GM23338 (cell line): ENCODE measurements at regions not wholly inside any gene's neighbourhood (a gene's known extent, or its start where the extent isn't known, plus 50 kb on each side); places are given as distances from the start of the nearest gene placed in this dataset.

Experiments
- ATAC-seq: fragments of 200-7000 bp; cut with Tn5 transposase; 3 replicates; pipeline ENCODE4 v1.9.1; 2020
- DNase-seq: peaks from one replicate; pipeline ENCODE4 v3.0.0-alpha.2; 2015; ENCODE audit warnings: low spot score
- H2AFZ ChIP-seq: fragments of 200-600 bp; sonication (generic); 2 replicates; pipeline ENCODE4 v1.8.0; 2016; ENCODE audit warnings: antibody characterized with exemption, mild to moderate bottlenecking, moderate library complexity
- H3F3A ChIP-seq: fragments of 200-600 bp; sonication (generic); replicated peaks from 2 replicates; pipeline ENCODE4 v1.8.0; 2017; ENCODE audit warnings: antibody characterized with exemption, mixed run types, low read depth
- H3K27ac ChIP-seq: fragments of 200-600 bp; sonication (generic); 2 replicates; pipeline ENCODE4 v1.6.1; 2016; ENCODE audit warnings: low read depth
- H3K27me3 ChIP-seq: fragments of 200-600 bp; sonication (generic); 2 replicates; pipeline ENCODE4 v1.8.0; 2016; ENCODE audit warnings: mild to moderate bottlenecking, mixed run types, moderate library complexity; ENCODE audit not compliant: insufficient read depth
- H3K36me3 ChIP-seq: fragments of 200-600 bp; sonication (generic); 2 replicates; pipeline ENCODE4 v1.8.0; 2016; ENCODE audit warnings: mild to moderate bottlenecking; ENCODE audit not compliant: insufficient read depth
- H3K4me1 ChIP-seq: fragments of 200-600 bp; sonication (generic); 2 replicates; pipeline ENCODE4 v1.8.0; 2016; ENCODE audit warnings: mild to moderate bottlenecking, moderate library complexity; ENCODE audit not compliant: insufficient read depth
- H3K4me2 ChIP-seq: fragments of 200-600 bp; sonication (generic); 2 replicates; pipeline ENCODE4 v1.7.1; 2017; ENCODE audit warnings: mixed run types
- H3K4me3 ChIP-seq: fragments of 200-600 bp; sonication (generic); 2 replicates; pipeline ENCODE4 v1.6.1; 2016; ENCODE audit warnings: mixed run types
- H3K79me2 ChIP-seq: fragments of 200-600 bp; sonication (generic); replicated peaks from 2 replicates; pipeline ENCODE4 v1.8.0; 2017; ENCODE audit warnings: mild to moderate bottlenecking; ENCODE audit not compliant: insufficient read depth
- H3K9me2 ChIP-seq: fragments of 200-600 bp; sonication (generic); 2 replicates; pipeline ENCODE4 v1.8.0; 2017; ENCODE audit not compliant: insufficient read depth
- H4K20me1 ChIP-seq: fragments of 200-600 bp; sonication (generic); replicated peaks from 2 replicates; pipeline ENCODE4 v1.8.0; 2017; ENCODE audit warnings: mild to moderate bottlenecking; ENCODE audit not compliant: insufficient read depth
- H3K27ac Mint-ChIP-seq: 2 replicates; pipeline ENCODE4 v1.8.0; 2020; ENCODE audit warnings: inconsistent platforms, mild to moderate bottlenecking, moderate library complexity, mixed read lengths
- H3K27me3 Mint-ChIP-seq: 3 replicates; pipeline ENCODE4 v1.8.0; 2022; ENCODE audit warnings: low read depth, mild to moderate bottlenecking, moderate library complexity, mixed read lengths, inconsistent platforms; ENCODE audit not compliant: insufficient read depth, poor library complexity
- H3K36me3 Mint-ChIP-seq: 3 replicates; pipeline ENCODE4 v1.8.0; 2021; ENCODE audit warnings: low read depth, mild to moderate bottlenecking, inconsistent platforms, moderate library complexity, mixed read lengths
- H3K4me1 Mint-ChIP-seq: 3 replicates; pipeline ENCODE4 v1.8.0; 2020; ENCODE audit warnings: mild to moderate bottlenecking, inconsistent platforms, mixed read lengths
- H3K4me3 Mint-ChIP-seq: 3 replicates; pipeline ENCODE4 v1.8.0; 2021; ENCODE audit warnings: moderate library complexity, mild to moderate bottlenecking, inconsistent platforms, mixed read lengths
- H3K9me3 Mint-ChIP-seq: 3 replicates; pipeline ENCODE4 v1.8.0; 2020; ENCODE audit warnings: moderate library complexity, mild to moderate bottlenecking, inconsistent platforms, mixed read lengths
- CREB1 ChIP-seq: fragments of 250-450 bp; sonication (Bioruptor Pico); IDR thresholded peaks from 2 replicates; pipeline ENCODE4 v1.5.0; 2020; ENCODE audit warnings: low read depth, mild to moderate bottlenecking, moderate library complexity
- EZH2 ChIP-seq: fragments of 200-600 bp; sonication (generic); IDR thresholded peaks from one replicate; pipeline ENCODE4 v1.8.0; 2017; ENCODE audit warnings: antibody characterized with exemption, mild to moderate bottlenecking, low read depth; ENCODE audit not compliant: unreplicated experiment
- EZH2phosphoT487 ChIP-seq: fragments of 200-600 bp; sonication (generic); IDR thresholded peaks from one replicate; pipeline ENCODE4 v1.8.1; 2018; ENCODE audit warnings: antibody characterized with exemption; ENCODE audit not compliant: unreplicated experiment
- JUNB ChIP-seq: IDR thresholded peaks from one replicate; pipeline ENCODE4 v1.6.1; 2016; ENCODE audit warnings: antibody characterized with exemption; ENCODE audit not compliant: unreplicated experiment
- POLR2AphosphoS5 ChIP-seq: IDR thresholded peaks from 2 replicates; pipeline ENCODE4 v1.6.1; 2016; ENCODE audit warnings: antibody characterized with exemption, low read depth
- STAT1 ChIP-seq: IDR thresholded peaks from one replicate; pipeline ENCODE4 v1.6.1; 2016; ENCODE audit warnings: antibody characterized with exemption; ENCODE audit not compliant: unreplicated experiment
- ZNF331 ChIP-seq: fragments of 250-450 bp; sonication (Bioruptor Pico); IDR thresholded peaks from 2 replicates; pipeline ENCODE4 v1.5.0; 2020; ENCODE audit warnings: low read depth, mild to moderate bottlenecking, moderate library complexity
- TF ChIP-seq, protein P1 (sequence below): IDR thresholded peaks from 2 replicates; pipeline ENCODE4 v1.6.1; 2016; ENCODE audit warnings: antibody characterized with exemption
- TF ChIP-seq, protein P2 (sequence below): fragments of 250-450 bp; sonication (Bioruptor Pico); IDR thresholded peaks from 2 replicates; pipeline ENCODE4 v1.5.0; 2020; ENCODE audit warnings: mild to moderate bottlenecking, moderate library complexity

GRCh38 chr11:80929031-80929805 lies 1488.4 kb upstream of the TENM4 start:
- Histone ChIP-seq H3K4me3 (no peak overlapping the region), H3K36me3 (no peaks in the 10 kb centered on the region), H3K27me3 (no peaks in the 10 kb centered on the region), H3K79me2 (no peaks in the 10 kb centered on the region), H3K27ac (no peak overlapping the region), H4K20me1 (no peaks in the 10 kb centered on the region), H3F3A (no peaks in the 10 kb centered on the region), H3K4me2 (no peak overlapping the region), H3K4me1 (no peaks in the 10 kb centered on the region), H2AFZ (no peak overlapping the region), H3K9me2 (no peaks in the 10 kb centered on the region)
- Mint-ChIP-seq H3K9me3 (no peaks in the 10 kb centered on the region), H3K4me1 (peaks cover 9% of the 10 kb centered on the region; the same call in 2 of the 3 replicates), H3K27ac (no peak overlapping the region), H3K4me3 (no peak overlapping the region), H3K36me3 (no peaks in the 10 kb centered on the region), H3K27me3 (no peaks in the 10 kb centered on the region)
- DNase-seq (no peak), ATAC-seq (no peak)
- TF ChIP-seq, protein P1, sequence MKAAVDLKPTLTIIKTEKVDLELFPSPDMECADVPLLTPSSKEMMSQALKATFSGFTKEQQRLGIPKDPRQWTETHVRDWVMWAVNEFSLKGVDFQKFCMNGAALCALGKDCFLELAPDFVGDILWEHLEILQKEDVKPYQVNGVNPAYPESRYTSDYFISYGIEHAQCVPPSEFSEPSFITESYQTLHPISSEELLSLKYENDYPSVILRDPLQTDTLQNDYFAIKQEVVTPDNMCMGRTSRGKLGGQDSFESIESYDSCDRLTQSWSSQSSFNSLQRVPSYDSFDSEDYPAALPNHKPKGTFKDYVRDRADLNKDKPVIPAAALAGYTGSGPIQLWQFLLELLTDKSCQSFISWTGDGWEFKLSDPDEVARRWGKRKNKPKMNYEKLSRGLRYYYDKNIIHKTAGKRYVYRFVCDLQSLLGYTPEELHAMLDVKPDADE = no peak
- TF ChIP-seq ZNF331 (CRISPR knock-in tag) (no peak), STAT1 (no peak), EZH2 (no peak), CREB1 (no peak), EZH2phosphoT487 (no peak), POLR2AphosphoS5 (no peak), JUNB (no peak)
- TF ChIP-seq, protein P2, sequence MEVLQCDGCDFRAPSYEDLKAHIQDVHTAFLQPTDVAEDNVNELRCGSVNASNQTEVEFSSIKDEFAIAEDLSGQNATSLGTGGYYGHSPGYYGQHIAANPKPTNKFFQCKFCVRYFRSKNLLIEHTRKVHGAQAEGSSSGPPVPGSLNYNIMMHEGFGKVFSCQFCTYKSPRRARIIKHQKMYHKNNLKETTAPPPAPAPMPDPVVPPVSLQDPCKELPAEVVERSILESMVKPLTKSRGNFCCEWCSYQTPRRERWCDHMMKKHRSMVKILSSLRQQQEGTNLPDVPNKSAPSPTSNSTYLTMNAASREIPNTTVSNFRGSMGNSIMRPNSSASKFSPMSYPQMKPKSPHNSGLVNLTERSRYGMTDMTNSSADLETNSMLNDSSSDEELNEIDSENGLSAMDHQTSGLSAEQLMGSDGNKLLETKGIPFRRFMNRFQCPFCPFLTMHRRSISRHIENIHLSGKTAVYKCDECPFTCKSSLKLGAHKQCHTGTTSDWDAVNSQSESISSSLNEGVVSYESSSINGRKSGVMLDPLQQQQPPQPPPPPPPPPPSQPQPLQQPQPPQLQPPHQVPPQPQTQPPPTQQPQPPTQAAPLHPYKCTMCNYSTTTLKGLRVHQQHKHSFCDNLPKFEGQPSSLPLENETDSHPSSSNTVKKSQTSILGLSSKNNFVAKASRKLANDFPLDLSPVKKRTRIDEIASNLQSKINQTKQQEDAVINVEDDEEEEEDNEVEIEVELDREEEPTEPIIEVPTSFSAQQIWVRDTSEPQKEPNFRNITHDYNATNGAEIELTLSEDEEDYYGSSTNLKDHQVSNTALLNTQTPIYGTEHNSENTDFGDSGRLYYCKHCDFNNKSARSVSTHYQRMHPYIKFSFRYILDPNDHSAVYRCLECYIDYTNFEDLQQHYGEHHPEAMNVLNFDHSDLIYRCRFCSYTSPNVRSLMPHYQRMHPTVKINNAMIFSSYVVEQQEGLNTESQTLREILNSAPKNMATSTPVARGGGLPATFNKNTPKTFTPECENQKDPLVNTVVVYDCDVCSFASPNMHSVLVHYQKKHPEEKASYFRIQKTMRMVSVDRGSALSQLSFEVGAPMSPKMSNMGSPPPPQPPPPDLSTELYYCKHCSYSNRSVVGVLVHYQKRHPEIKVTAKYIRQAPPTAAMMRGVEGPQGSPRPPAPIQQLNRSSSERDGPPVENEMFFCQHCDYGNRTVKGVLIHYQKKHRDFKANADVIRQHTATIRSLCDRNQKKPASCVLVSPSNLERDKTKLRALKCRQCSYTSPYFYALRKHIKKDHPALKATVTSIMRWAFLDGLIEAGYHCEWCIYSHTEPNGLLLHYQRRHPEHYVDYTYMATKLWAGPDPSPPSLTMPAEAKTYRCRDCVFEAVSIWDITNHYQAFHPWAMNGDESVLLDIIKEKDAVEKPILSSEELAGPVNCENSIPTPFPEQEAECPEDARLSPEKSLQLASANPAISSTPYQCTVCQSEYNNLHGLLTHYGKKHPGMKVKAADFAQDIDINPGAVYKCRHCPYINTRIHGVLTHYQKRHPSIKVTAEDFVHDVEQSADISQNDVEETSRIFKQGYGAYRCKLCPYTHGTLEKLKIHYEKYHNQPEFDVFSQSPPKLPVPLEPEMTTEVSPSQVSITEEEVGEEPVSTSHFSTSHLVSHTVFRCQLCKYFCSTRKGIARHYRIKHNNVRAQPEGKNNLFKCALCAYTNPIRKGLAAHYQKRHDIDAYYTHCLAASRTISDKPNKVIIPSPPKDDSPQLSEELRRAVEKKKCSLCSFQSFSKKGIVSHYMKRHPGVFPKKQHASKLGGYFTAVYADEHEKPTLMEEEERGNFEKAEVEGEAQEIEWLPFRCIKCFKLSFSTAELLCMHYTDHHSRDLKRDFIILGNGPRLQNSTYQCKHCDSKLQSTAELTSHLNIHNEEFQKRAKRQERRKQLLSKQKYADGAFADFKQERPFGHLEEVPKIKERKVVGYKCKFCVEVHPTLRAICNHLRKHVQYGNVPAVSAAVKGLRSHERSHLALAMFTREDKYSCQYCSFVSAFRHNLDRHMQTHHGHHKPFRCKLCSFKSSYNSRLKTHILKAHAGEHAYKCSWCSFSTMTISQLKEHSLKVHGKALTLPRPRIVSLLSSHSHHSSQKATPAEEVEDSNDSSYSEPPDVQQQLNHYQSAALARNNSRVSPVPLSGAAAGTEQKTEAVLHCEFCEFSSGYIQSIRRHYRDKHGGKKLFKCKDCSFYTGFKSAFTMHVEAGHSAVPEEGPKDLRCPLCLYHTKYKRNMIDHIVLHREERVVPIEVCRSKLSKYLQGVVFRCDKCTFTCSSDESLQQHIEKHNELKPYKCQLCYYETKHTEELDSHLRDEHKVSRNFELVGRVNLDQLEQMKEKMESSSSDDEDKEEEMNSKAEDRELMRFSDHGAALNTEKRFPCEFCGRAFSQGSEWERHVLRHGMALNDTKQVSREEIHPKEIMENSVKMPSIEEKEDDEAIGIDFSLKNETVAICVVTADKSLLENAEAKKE (CRISPR knock-in tag) = no peak
